Activated CD4-positive, alpha-beta T cell treated with anti-CD3 and anti-CD28 coated beads for 24 hours (primary cell): ENCODE measurements at regions not wholly inside any gene's neighbourhood (a gene's known extent, or its start where the extent isn't known, plus 50 kb on each side); places are given as distances from the start of the nearest gene placed in this dataset.
"Not testable (repeated sequence)": the region's sequence is repeated elsewhere in the genome, so short reads cannot be mapped to it uniquely, and the experiment has no call there.

Source experiments
- DNase-seq, 2 donors: peaks; one replicate each; pipeline ENCODE4 v3.0.0-alpha.2; 2020; ENCODE audit warnings: low read depth in 2 of 2

GRCh38 chr14:49114161-49114893, 471.9 kb downstream of the RPS29 start:
- no peak for DNase-seq

- DNase-seq = no peak
These were observed 479.2 kb downstream of the RPS29 start for GRCh38 chr14:49106741-49107667.

- DNase-seq = no peak
These were observed 480.2 kb downstream of the RPS29 start for GRCh38 chr14:49105956-49106355.

- DNase-seq = no peak
These were observed 480.7 kb downstream of the RPS29 start for GRCh38 chr14:49105512-49105911.

- no peak for DNase-seq
These were observed 493.8 kb downstream of the RPS29 start for GRCh38 chr14:49092345-49092744.

GRCh38 chr14:49089107-49089506, 497.1 kb downstream of the RPS29 start:
- DNase-seq = no peak

GRCh38 chr14:49073292-49073691, 512.9 kb downstream of the RPS29 start:
- DNase-seq = not testable (repeated sequence)

GRCh38 chr14:49058511-49058910, 527.7 kb downstream of the RPS29 start:
- DNase-seq = no peak

- DNase-seq = no peak
These were observed 528.2 kb downstream of the RPS29 start for GRCh38 chr14:49057838-49058510.

- no peak for DNase-seq
These were observed 530.2 kb downstream of the RPS29 start for GRCh38 chr14:49056021-49056420.

- no peak for DNase-seq
These were observed 533.7 kb downstream of the RPS29 start for GRCh38 chr14:49052521-49052920.

- DNase-seq = no peak
These were observed 534.7 kb downstream of the RPS29 start for GRCh38 chr14:49051328-49052060.

- DNase-seq = no peak
These were observed 535.4 kb downstream of the RPS29 start for GRCh38 chr14:49050822-49051221.

- no peak for DNase-seq
These were observed 536.5 kb downstream of the RPS29 start for GRCh38 chr14:49049711-49050110.

- no peak for DNase-seq
These were observed 541.2 kb downstream of the RPS29 start for GRCh38 chr14:49044981-49045380.

- no peak for DNase-seq
These were observed 549.1 kb downstream of the RPS29 start for GRCh38 chr14:49036984-49037516.

GRCh38 chr14:49036266-49036665, 549.9 kb downstream of the RPS29 start:
- DNase-seq = no peak

GRCh38 chr14:49033131-49033530, 553.0 kb downstream of the RPS29 start:
- no peak for DNase-seq

GRCh38 chr14:49031710-49032109, 554.5 kb downstream of the RPS29 start:
- not testable (repeated sequence) for DNase-seq

- no peak for DNase-seq
These were observed 566.6 kb downstream of the RPS29 start for GRCh38 chr14:49019467-49020115.

GRCh38 chr14:49017447-49017846, 568.7 kb downstream of the RPS29 start:
- no peak for DNase-seq
